Endothelial cell (in vitro differentiated cells): ENCODE measurements at regions not wholly inside any gene's neighbourhood (a gene's known extent, or its start where the extent isn't known, plus 50 kb on each side); places are given as distances from the start of the nearest gene placed in this dataset.

Source experiments
- DNase-seq: peaks from one replicate; pipeline ENCODE4 v3.0.0; 2021; ENCODE audit warnings: low spot score
- H3K27ac Mint-ChIP-seq: one replicate; pipeline ENCODE4 v1.8.0; 2021; ENCODE audit warnings: mixed read lengths, inconsistent platforms; ENCODE audit not compliant: unreplicated experiment
- H3K27me3 Mint-ChIP-seq: one replicate; pipeline ENCODE4 v1.8.0; 2021; ENCODE audit warnings: mild to moderate bottlenecking, moderate library complexity, mixed read lengths, inconsistent platforms; ENCODE audit not compliant: unreplicated experiment
- H3K36me3 Mint-ChIP-seq: one replicate; pipeline ENCODE4 v1.8.0; 2021; ENCODE audit warnings: mild to moderate bottlenecking, low read depth, mixed read lengths, inconsistent platforms; ENCODE audit not compliant: unreplicated experiment
- H3K4me1 Mint-ChIP-seq: one replicate; pipeline ENCODE4 v1.8.0; 2021; ENCODE audit warnings: mild to moderate bottlenecking, mixed read lengths, inconsistent platforms; ENCODE audit not compliant: unreplicated experiment
- H3K4me3 Mint-ChIP-seq: one replicate; pipeline ENCODE4 v1.8.0; 2021; ENCODE audit warnings: mild to moderate bottlenecking, mixed read lengths, inconsistent platforms; ENCODE audit not compliant: unreplicated experiment
- H3K9me3 Mint-ChIP-seq: one replicate; pipeline ENCODE4 v1.8.0; 2021; ENCODE audit warnings: mixed read lengths, inconsistent platforms; ENCODE audit not compliant: unreplicated experiment
- CTCF ChIP-seq: fragments of 200-600 bp; sonication (generic); IDR thresholded peaks from one replicate; pipeline ENCODE4 v1.5.0; 2021; ENCODE audit warnings: antibody characterized with exemption; ENCODE audit not compliant: unreplicated experiment

- no peak overlapping the region for H3K27ac Mint-ChIP-seq
- H3K27me3 Mint-ChIP-seq, result no peaks in the 10 kb centered on the region
- peak; percentile 16 for TF ChIP-seq CTCF
- H3K4me1 Mint-ChIP-seq, result no peaks in the 10 kb centered on the region
- H3K36me3 Mint-ChIP-seq, result no peaks in the 10 kb centered on the region
- no peaks in the 10 kb centered on the region for H3K9me3 Mint-ChIP-seq
- DNase-seq, result peak; percentile 15
- no peak overlapping the region for H3K4me3 Mint-ChIP-seq
These were observed 510.5 kb downstream of the IRS2 start for GRCh38 chr13:109275852-109276251.

- no peaks in the 10 kb centered on the region for H3K4me1 Mint-ChIP-seq
- H3K27ac Mint-ChIP-seq, result no peak overlapping the region
- H3K4me3 Mint-ChIP-seq, result no peak overlapping the region
- DNase-seq, result no peak
- H3K36me3 Mint-ChIP-seq, result no peaks in the 10 kb centered on the region
- no peaks in the 10 kb centered on the region for H3K9me3 Mint-ChIP-seq
- no peak for TF ChIP-seq CTCF
- no peaks in the 10 kb centered on the region for H3K27me3 Mint-ChIP-seq
These were observed 511.1 kb downstream of the IRS2 start for GRCh38 chr13:109275139-109275745.

GRCh38 chr13:109274188-109274821 is 512.1 kb downstream of the IRS2 start:
- DNase-seq, result no peak
- Mint-ChIP-seq H3K4me3 (no peak overlapping the region), H3K9me3 (no peaks in the 10 kb centered on the region), H3K4me1 (peaks cover 2% of the 10 kb centered on the region), H3K27ac (no peak overlapping the region), H3K36me3 (no peaks in the 10 kb centered on the region), H3K27me3 (no peaks in the 10 kb centered on the region)
- no peak for TF ChIP-seq CTCF

GRCh38 chr13:109273326-109273751 is 513.0 kb downstream of the IRS2 start:
- peaks cover 9% of the 10 kb centered on the region for H3K4me1 Mint-ChIP-seq
- TF ChIP-seq CTCF, result no peak

GRCh38 chr13:109272595-109273325 is 513.6 kb downstream of the IRS2 start:
- Mint-ChIP-seq H3K27me3 (peaks cover 3% of the 10 kb centered on the region), H3K4me3 (no peak overlapping the region), H3K36me3 (peaks cover 6% of the 10 kb centered on the region), H3K4me1 (peaks cover 12% of the 10 kb centered on the region), H3K9me3 (no peaks in the 10 kb centered on the region), H3K27ac (no peak overlapping the region)
- DNase-seq, result no peak
- TF ChIP-seq CTCF, result no peak

More at GRCh38 chr13:109273326-109273751, 513.0 kb downstream of the IRS2 start:
- Mint-ChIP-seq H3K36me3 (peaks cover 3% of the 10 kb centered on the region), H3K9me3 (no peaks in the 10 kb centered on the region), H3K27ac (no peak overlapping the region), H3K27me3 (peaks cover 3% of the 10 kb centered on the region), H3K4me3 (no peak overlapping the region)
- DNase-seq, result no peak
